OCI-LY7 (cell line): ENCODE measurements at regions not wholly inside any gene's neighbourhood (a gene's known extent, or its start where the extent isn't known, plus 50 kb on each side); places are given as distances from the start of the nearest gene placed in this dataset.

ENCODE experiments used
- CTCF ChIP-seq: fragments of 200-600 bp; sonication (generic); conservative IDR thresholded peaks from 2 replicates; pipeline ENCODE4 v1.5.1; 2014; ENCODE audit warnings: mild to moderate bottlenecking, antibody characterized with exemption, low read length, moderate library complexity, mixed read lengths
- EZH2phosphoT487 ChIP-seq: fragments of 200-600 bp; sonication (generic); IDR thresholded peaks from 2 replicates; pipeline ENCODE4 v1.6.1; 2018; ENCODE audit warnings: low read depth, borderline replicate concordance, mild to moderate bottlenecking, mixed run types, antibody characterized with exemption, low read length, moderate library complexity, mixed read lengths

DNA sequence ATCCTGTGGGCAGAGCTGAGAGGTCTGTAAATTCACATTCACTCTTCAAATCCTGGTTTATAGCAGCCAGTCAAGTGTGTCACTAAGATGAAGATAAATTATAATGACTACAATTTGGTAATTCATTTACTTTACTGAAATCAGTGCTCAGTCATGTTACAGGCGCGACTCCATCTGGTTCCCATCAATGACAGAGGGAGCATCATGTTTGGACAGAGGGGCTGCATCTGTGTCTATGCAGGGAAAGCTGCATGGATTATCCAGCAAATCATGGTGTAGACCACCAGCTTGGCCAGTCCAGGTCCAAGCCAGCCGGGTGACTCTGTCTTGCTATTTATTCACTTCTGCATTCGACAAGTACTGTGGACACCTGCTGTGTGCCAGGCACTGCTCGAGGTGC lies 214.1 kb upstream of the ZNF32 start:
- no peak for TF ChIP-seq CTCF
- no peak for TF ChIP-seq EZH2phosphoT487
